CD4-positive, CD25-positive, alpha-beta regulatory T cell (primary cell): ENCODE measurements at regions not wholly inside any gene's neighbourhood (a gene's known extent, or its start where the extent isn't known, plus 50 kb on each side); places are given as distances from the start of the nearest gene placed in this dataset.

Experiments
- ATAC-seq, 2 donors: fragments of 150-1000 bp; cut with Tn5 transposase; one replicate each; pipeline ENCODE4 v1.10.0; 2021; ENCODE audit warnings: low read depth in 2 of 2, moderate number of reproducible peaks in 2 of 2, moderate library complexity in 1 of 2
- DNase-seq, 3 donors: peaks; one replicate each; pipeline versions ENCODE4 v3.0.0 to v3.0.0-alpha.2; 2012 to 2022; ENCODE audit warnings: mixed read lengths in 1 of 3
- H3K27ac ChIP-seq: one replicate; pipeline ENCODE4 v1.7.0; 2013; ENCODE audit warnings: mild to moderate bottlenecking, low read length; ENCODE audit not compliant: insufficient read depth, poor library complexity, severe bottlenecking
- H3K27me3 ChIP-seq: one replicate; pipeline ENCODE4 v1.7.0; 2013; ENCODE audit warnings: low read length; ENCODE audit not compliant: control insufficient read depth, insufficient read depth
- H3K36me3 ChIP-seq: one replicate; pipeline ENCODE4 v1.7.0; 2013; ENCODE audit warnings: mild to moderate bottlenecking, low read length, moderate library complexity; ENCODE audit not compliant: control insufficient read depth, insufficient read depth
- H3K4me1 ChIP-seq: 2 replicates; pipeline ENCODE4 v1.7.0; 2013; ENCODE audit warnings: mild to moderate bottlenecking, low read length; ENCODE audit not compliant: insufficient read depth, control insufficient read depth, poor library complexity, severe bottlenecking
- H3K4me3 ChIP-seq: one replicate; pipeline ENCODE4 v1.7.0; 2013; ENCODE audit warnings: low read depth, mild to moderate bottlenecking, low read length, moderate library complexity
- H3K9me3 ChIP-seq, 2 experiments: 1 replicate in 1 of 2; 2 replicates in 1 of 2; pipeline ENCODE4 v1.7.0; 2013; ENCODE audit warnings: low read length in 2 of 2, mild to moderate bottlenecking in 1 of 2, moderate library complexity in 1 of 2; ENCODE audit not compliant: control insufficient read depth in 2 of 2
- H3K27ac Mint-ChIP-seq, 3 donors: one replicate each; pipeline ENCODE4 v1.8.0; 2020 to 2022; ENCODE audit warnings: mild to moderate bottlenecking in 3 of 3, mixed read lengths in 3 of 3, moderate library complexity in 2 of 3
- H3K27me3 Mint-ChIP-seq: one replicate; pipeline ENCODE4 v1.8.0; 2022; ENCODE audit warnings: mild to moderate bottlenecking, mixed read lengths
- H3K36me3 Mint-ChIP-seq: one replicate; pipeline ENCODE4 v1.8.0; 2020; ENCODE audit warnings: mixed read lengths
- H3K4me1 Mint-ChIP-seq, 4 donors: one replicate each; pipeline ENCODE4 v1.8.0; 2020 to 2022; ENCODE audit warnings: mixed read lengths in 4 of 4, mild to moderate bottlenecking in 1 of 4
- H3K4me3 Mint-ChIP-seq, 4 donors: one replicate each; pipeline ENCODE4 v1.8.0; 2020 to 2022; ENCODE audit warnings: mild to moderate bottlenecking in 4 of 4, mixed read lengths in 4 of 4, moderate library complexity in 3 of 4
- H3K9me3 Mint-ChIP-seq, 7 donors: one replicate each; pipeline ENCODE4 v1.8.0; 2020 to 2022; ENCODE audit warnings: mixed read lengths in 7 of 7, mild to moderate bottlenecking in 3 of 7, moderate library complexity in 2 of 7

DNA sequence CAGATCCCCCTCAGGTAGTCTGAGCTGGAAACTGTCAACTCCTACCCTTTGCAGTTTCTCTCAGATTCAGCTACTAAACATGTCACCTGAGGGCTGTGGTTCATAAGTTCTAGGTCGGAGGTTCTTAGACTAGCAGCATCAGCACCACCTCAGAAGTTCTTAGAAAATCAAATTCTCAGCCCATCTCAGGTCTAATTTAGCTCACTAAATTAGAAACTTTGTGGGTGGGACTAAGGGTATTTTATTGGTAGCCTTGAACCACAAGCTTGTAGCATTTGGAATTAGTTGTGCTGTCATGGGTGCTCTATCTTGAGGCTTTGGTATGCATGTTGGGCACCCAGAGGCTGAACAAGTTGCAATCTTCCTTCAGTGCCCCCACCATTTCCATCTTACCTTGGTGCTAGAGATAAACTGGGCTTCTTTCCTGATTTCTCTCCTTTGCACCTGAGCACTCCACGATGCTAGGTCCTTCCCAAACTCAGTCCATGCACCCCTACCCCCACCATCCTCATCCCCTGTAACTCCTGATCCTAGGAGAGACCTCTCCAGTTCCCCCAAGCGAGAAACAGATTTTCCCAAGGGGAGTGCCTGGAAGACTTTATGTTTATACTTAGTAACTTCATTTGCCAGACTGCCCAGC is 54.2 kb downstream of the S1PR1 start:
- peaks cover 44% of the 10 kb centered on the region for H3K4me1 ChIP-seq
- H3K27ac Mint-ChIP-seq: peak overlapping the region; percentile 44 to 98 (median 81)
- no peaks in the 10 kb centered on the region for H3K27me3 ChIP-seq
- H3K27me3 Mint-ChIP-seq: no peaks in the 10 kb centered on the region
- H3K4me1 Mint-ChIP-seq: peaks cover 32 to 65% (median 49%) of the 10 kb centered on the region in 4 donors
- H3K36me3 ChIP-seq: no peaks in the 10 kb centered on the region
- H3K9me3 Mint-ChIP-seq: peaks cover 0 to 2% (median 0%) of the 10 kb centered on the region in 7 donors
- H3K9me3 ChIP-seq: no peaks in the 10 kb centered on the region
- DNase-seq (peak in 1 of 3 donors; percentile 86), ATAC-seq (peak; percentile 28 to 43)
- H3K27ac ChIP-seq: no peak overlapping the region
- peak overlapping the region; percentile 26 to 67 (median 54) for H3K4me3 Mint-ChIP-seq
- H3K4me3 ChIP-seq: peak overlapping the region; percentile 6
- H3K36me3 Mint-ChIP-seq: no peaks in the 10 kb centered on the region

DNA sequence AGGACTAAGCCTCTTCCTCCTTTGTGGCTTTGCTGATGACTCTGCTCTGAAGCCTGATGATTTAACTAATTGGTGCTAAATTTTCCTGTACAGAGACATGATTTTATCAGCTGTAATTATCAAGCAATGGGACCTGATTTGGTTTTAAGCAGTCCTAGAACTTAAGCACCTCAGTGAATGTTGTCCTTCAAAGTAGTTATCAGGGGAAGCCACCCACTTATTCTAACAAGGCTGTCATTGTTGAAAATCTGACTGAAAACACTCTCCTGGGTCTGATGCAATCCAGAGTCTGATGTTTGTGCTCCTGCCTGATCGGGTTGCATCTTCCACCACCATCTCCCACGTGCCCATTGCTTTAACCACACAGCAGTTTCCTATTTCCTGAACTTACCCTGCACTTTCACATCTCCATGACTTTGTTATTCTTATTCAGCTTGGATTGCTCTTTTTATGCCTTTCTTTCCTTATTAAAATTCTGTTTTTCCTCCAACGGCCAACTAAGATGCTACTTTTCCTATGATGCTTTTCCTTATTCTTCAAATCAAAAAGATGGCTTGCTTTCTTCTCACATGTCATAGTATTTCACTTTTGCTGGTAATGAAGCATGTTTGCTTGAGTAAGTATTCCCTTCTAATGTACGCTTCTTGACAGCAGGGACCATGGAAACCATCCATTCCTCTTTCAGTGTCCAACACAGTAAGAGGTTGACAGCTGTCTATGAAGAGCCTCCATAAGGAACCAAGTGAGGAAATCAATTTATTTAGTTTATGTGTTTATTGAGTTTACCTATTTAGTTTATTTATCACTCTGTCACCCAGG is 55.0 kb downstream of the S1PR1 start:
- Histone ChIP-seq H3K4me1 (peaks cover 37% of the 10 kb centered on the region), H3K27ac (no peak overlapping the region), H3K36me3 (no peaks in the 10 kb centered on the region), H3K27me3 (no peaks in the 10 kb centered on the region), H3K4me3 (no peak overlapping the region), H3K9me3 (no peaks in the 10 kb centered on the region)
- Mint-ChIP-seq H3K36me3 (no peaks in the 10 kb centered on the region), H3K27ac (peak overlapping the region; percentile 38 to 50 (median 44)), H3K4me1 (peaks cover 30 to 61% (median 42%) of the 10 kb centered on the region in 4 donors), H3K4me3 (peak overlapping the region; percentile 7 to 49 (median 34)), H3K27me3 (no peaks in the 10 kb centered on the region), H3K9me3 (peaks cover 0 to 2% (median 0%) of the 10 kb centered on the region in 7 donors)
- no peak for ATAC-seq
- DNase-seq: peak in 1 of 3 donors; percentile 56

DNA sequence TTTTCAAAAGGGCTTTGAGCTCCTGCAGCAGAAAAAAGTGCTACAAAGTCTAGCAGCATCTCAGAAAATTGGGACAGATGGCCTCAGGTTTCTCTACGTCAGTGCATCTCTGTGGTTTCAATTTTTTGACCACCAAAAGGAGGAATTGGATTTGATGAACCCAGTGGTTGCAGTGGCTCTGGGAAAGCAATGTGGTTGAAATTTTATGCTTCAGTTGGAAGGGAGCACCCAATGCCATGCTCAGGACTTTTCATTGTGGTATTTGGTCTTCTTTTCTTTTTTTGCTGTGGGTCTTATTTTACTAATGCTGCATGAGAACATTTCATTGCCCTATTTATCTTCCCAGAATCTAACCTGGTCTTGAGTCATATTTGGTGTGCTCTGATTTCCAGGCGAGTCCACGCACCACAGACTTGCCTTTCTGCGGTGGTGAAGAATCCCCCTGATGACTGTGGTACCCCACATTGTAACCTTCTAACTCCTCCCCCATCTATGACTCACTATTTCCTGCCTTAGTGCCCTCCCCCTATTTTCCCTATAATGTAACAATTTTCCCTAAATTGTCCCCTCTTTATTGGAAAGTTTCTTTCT is 56.7 kb downstream of the S1PR1 start:
- Mint-ChIP-seq H3K4me3 (peak overlapping the region in 1 of 4 donors; percentile 23), H3K27me3 (no peaks in the 10 kb centered on the region)

DNA sequence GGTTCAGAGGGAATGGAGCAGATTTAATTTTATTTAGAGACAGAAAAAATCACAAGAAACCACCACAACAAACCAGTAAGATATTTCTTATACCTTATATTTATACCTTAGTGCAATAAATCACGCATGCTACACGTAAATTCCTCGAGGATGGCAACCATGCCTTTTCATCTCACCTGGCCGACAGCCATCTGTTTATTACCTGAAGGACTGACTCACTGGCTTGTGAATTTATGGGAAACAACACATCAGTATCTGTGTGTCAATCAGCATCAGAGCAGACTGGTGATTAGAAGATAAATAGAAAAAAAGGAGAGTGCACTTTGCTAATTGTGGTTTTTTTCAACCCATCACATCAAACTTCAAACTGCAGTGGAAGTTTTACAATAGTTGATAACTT is 58.4 kb downstream of the S1PR1 start:
- Histone ChIP-seq H3K27me3 (no peaks in the 10 kb centered on the region), H3K4me1 (peaks cover 36% of the 10 kb centered on the region), H3K4me3 (no peak overlapping the region), H3K9me3 (no peaks in the 10 kb centered on the region), H3K27ac (no peak overlapping the region), H3K36me3 (no peaks in the 10 kb centered on the region)
- ATAC-seq (no peak), DNase-seq (no peak)
- Mint-ChIP-seq H3K27ac (peak overlapping the region in 1 of 3 donors; percentile 23), H3K9me3 (peaks cover 0 to 2% (median 0%) of the 10 kb centered on the region in 7 donors), H3K36me3 (peaks cover 3% of the 10 kb centered on the region), H3K4me3 (no peak overlapping the region), H3K4me1 (peaks cover 18 to 70% (median 41%) of the 10 kb centered on the region in 4 donors), H3K27me3 (peaks cover 8% of the 10 kb centered on the region)

More for the DNA sequence above, 56.7 kb downstream of the S1PR1 start:
- peaks cover 32% of the 10 kb centered on the region for H3K4me1 ChIP-seq
- DNase-seq (no peak), ATAC-seq (peak in 1 of 2 donors; percentile 32)
- Mint-ChIP-seq H3K9me3 (peaks cover 0 to 2% (median 0%) of the 10 kb centered on the region in 7 donors), H3K27ac (peak overlapping the region in 1 of 3 donors; percentile 56), H3K36me3 (peaks cover 3% of the 10 kb centered on the region), H3K4me1 (peaks cover 29 to 59% (median 39%) of the 10 kb centered on the region in 4 donors)
- H3K27me3 ChIP-seq: no peaks in the 10 kb centered on the region
- H3K4me3 ChIP-seq: no peak overlapping the region
- H3K36me3 ChIP-seq: no peaks in the 10 kb centered on the region
- no peak overlapping the region for H3K27ac ChIP-seq
- no peaks in the 10 kb centered on the region for H3K9me3 ChIP-seq

DNA sequence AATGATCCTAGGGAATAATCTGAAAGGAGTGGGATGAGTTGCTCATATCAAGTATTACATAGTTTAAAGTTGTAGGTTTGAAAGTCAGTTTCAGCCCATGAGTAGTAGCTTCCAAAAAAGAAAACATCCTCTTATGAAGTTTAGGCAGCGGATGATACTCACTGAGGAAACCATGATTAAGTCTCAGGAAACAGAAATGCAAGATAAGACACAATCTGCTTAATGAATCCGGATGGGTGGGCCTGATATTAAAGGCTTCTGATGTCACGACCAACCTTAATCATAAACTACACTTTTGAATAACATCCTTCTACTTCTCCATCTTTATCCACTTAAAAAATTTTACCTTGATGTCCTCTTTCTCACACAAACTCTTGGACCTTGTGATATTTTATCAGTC is 61.8 kb downstream of the S1PR1 start:
- peak; percentile 48 to 68 for ATAC-seq
- H3K4me1 Mint-ChIP-seq: peaks cover 4 to 49% (median 21%) of the 10 kb centered on the region in 4 donors

DNA sequence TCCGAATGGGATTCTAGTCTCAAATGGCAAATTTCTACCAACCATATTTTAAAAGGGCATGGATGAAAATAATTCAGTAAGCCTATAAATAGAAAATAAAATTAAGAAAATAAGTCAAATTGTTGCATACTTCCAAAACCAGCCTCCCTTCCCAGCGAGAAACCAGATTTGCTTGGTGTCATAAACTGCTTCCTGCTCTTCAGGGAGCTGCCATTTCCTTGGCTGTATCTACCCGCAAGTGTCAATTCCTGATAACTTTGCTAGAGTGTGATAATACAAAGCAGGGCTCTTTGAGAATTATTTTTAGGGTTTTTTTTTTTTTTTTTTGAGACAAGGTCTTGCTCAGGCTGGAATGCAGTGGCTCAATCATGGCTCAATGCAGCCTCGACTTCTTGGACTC is 62.3 kb downstream of the S1PR1 start:
- Mint-ChIP-seq H3K4me3 (no peak overlapping the region), H3K27ac (peak overlapping the region in 2 of 3 donors; percentile 36 to 43), H3K36me3 (peaks cover 3% of the 10 kb centered on the region), H3K27me3 (peaks cover 8% of the 10 kb centered on the region), H3K9me3 (peaks cover 0 to 2% (median 0%) of the 10 kb centered on the region in 7 donors), H3K4me1 (peaks cover 4 to 45% (median 20%) of the 10 kb centered on the region in 4 donors)
- DNase-seq: no peak
- Histone ChIP-seq H3K27ac (peak overlapping the region; percentile 24), H3K27me3 (peaks cover 2% of the 10 kb centered on the region), H3K36me3 (no peaks in the 10 kb centered on the region), H3K9me3 (no peaks in the 10 kb centered on the region), H3K4me3 (no peak overlapping the region), H3K4me1 (peaks cover 12% of the 10 kb centered on the region)
- ATAC-seq: no peak

More for the DNA sequence above, 61.8 kb downstream of the S1PR1 start:
- peak in 2 of 3 donors; percentile 29 to 68 for DNase-seq
- peaks cover 3% of the 10 kb centered on the region for H3K36me3 Mint-ChIP-seq
- H3K27me3 ChIP-seq: peaks cover 2% of the 10 kb centered on the region
- H3K27ac Mint-ChIP-seq: peak overlapping the region; percentile 36 to 53 (median 43)
- peaks cover 0 to 2% (median 0%) of the 10 kb centered on the region in 7 donors for H3K9me3 Mint-ChIP-seq
- peak overlapping the region in 1 of 4 donors; percentile 37 for H3K4me3 Mint-ChIP-seq
- H3K27me3 Mint-ChIP-seq: peaks cover 8% of the 10 kb centered on the region
- H3K4me3 ChIP-seq: peak overlapping the region; percentile 47
- H3K9me3 ChIP-seq: no peaks in the 10 kb centered on the region
- peaks cover 12% of the 10 kb centered on the region for H3K4me1 ChIP-seq
- peak overlapping the region; percentile 24 for H3K27ac ChIP-seq
- H3K36me3 ChIP-seq: no peaks in the 10 kb centered on the region

DNA sequence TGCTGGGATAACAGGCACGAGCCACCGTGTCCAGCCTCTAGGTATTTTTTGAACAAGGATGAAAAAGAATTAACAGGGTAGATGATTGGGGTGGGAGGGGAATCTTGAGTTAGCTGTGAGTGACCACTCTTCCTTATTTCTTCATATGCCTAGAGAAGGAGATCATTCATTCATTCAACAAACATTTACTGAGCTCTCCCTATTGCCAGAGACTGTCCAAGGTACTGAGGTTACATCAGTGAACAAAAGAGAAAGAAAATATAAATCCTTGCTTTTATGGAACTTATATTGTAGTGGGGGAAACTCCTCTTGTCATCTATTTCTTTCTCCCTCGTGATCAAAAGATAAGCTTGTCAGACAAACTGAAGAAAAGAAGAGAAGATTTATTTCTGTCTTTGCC is 62.9 kb downstream of the S1PR1 start:
- Mint-ChIP-seq H3K9me3 (peaks cover 0 to 2% (median 0%) of the 10 kb centered on the region in 7 donors), H3K36me3 (peaks cover 3% of the 10 kb centered on the region), H3K4me1 (peaks cover 4 to 45% (median 20%) of the 10 kb centered on the region in 4 donors), H3K4me3 (peak overlapping the region in 1 of 4 donors; percentile 4), H3K27me3 (peaks cover 8% of the 10 kb centered on the region), H3K27ac (peak overlapping the region in 1 of 3 donors; percentile 28)
- Histone ChIP-seq H3K4me3 (no peak overlapping the region), H3K9me3 (no peaks in the 10 kb centered on the region), H3K27ac (no peak overlapping the region), H3K36me3 (no peaks in the 10 kb centered on the region), H3K27me3 (peaks cover 2% of the 10 kb centered on the region), H3K4me1 (peaks cover 12% of the 10 kb centered on the region)
- no peak for DNase-seq
- ATAC-seq: no peak
